GM21528 (cell line): ENCODE measurements at regions not wholly inside any gene's neighbourhood (a gene's known extent, or its start where the extent isn't known, plus 50 kb on each side); places are given as distances from the start of the nearest gene placed in this dataset.

Source experiments
- ATAC-seq: cut with Tn5 transposase; IDR thresholded peaks from one replicate; pipeline ENCODE4 v1.9.1; 2021; ENCODE audit warnings: mild to moderate bottlenecking, moderate library complexity; ENCODE audit not compliant: unreplicated experiment, low FRiP score

DNA sequence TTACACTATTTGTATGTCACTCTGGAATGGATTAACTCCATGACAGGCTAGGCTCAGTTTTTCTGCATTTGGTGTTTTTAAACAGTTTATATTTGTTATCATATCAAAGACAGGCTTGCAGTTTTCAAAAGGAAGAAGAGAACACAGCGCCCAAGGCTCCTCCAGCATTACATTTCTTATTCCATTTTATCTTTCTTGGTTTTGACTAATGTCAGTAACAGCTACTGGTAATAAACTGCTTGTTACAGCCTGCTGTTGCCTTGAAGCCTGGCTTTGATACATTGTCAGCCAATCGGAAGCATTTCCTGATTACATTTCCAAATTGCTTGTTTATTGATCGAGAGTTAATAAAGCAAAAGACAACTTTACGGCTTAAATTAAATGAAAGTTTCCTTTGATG lies 166.0 kb upstream of the MDFIC start:
- ATAC-seq, result no peak

DNA sequence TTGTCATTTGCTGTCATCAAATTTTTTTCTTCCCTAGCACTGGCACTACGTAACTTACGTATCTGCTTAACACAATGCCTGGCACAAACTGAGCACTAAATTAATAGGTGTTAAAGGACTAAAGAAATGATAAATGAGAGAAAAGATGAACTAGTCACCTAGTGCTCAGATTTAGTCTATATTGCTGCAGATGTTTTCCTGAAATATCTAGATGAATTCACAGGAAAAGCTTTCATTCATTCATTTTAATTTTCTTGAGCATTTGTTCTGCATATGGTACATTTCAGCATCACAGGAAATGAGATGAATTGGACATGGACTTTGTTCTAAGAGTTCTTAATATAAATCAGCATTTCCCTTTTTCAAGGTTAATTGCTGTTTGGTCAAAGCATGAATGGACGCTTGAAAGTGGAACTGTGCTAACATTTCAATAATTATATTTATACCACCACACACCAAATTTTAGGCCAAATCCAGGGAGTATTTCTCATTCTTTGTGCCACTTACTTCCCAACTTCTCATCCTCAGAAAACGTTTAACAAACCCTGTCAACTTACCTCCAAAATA lies 163.2 kb upstream of the MDFIC start:
- ATAC-seq, result no peak

DNA sequence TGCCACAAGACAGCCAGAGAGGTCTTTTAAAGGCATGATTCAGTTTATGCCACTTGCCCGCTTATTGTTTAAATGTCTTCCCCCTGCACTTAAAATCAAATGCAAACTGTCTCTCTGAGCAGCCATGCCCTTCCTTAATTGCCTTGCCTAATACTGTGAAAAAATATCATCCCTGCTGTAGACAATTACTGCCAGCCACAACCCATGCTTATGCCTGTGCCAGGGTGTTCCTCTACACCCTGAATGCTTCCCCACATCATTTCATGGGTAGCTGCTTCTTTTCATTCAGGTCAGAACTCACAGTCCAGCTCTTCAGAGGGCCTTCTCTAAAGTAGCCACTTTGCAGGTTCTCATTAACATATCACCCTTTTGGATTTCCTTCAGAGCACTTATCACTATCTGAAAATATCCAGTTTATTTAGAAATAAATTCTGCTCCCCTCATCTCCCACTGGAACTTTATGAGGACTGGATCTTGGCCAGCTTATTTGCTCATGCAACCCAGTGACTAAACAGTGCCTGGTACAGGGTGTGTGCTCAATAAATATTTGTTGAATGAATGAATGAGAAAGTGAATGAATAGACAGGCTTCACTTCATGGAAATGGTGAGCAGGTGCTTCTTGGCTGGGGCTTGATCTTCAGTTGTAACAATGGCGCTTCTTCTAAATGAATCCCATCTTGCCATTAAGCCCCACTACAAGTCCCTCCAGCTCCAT lies 162.4 kb upstream of the MDFIC start:
- ATAC-seq, result no peak

DNA sequence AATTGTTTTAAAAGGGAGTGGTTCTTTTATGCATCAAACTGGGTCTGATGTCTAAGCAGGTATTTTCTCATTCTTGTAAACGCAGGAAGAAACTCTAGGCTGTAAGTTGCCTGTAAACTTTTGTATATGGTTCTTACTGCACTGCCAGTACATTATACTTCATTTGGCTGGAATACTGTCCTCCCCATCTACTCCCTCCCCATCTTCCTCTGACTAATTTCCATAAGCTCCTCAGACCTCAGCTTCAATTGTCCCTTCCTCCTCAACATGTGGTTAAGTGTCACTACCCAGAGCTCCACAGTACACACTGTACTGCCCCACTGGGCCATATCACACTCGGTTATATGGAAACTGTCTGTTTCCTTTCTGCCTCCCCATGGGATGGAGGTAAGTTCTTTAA lies 161.4 kb upstream of the MDFIC start:
- no peak for ATAC-seq

DNA sequence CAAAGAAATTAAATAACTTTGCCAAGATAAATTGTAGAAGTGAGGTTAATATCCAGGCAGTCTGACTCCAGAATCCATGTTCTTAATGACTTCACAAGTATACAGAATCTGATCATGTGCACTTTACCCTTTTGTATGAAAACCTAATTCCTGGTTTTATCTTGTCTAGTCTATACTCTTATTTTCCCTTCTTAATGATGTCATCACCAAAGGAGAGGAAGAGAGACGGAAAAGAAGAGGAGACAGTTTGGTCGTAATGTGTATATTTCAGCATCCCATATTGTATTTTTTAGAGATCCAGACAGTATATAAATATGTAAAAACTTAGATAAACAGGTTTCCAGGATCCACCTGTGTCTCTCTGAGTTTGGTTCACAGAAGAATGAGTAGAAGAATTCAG lies 159.9 kb upstream of the MDFIC start:
- ATAC-seq, result no peak

DNA sequence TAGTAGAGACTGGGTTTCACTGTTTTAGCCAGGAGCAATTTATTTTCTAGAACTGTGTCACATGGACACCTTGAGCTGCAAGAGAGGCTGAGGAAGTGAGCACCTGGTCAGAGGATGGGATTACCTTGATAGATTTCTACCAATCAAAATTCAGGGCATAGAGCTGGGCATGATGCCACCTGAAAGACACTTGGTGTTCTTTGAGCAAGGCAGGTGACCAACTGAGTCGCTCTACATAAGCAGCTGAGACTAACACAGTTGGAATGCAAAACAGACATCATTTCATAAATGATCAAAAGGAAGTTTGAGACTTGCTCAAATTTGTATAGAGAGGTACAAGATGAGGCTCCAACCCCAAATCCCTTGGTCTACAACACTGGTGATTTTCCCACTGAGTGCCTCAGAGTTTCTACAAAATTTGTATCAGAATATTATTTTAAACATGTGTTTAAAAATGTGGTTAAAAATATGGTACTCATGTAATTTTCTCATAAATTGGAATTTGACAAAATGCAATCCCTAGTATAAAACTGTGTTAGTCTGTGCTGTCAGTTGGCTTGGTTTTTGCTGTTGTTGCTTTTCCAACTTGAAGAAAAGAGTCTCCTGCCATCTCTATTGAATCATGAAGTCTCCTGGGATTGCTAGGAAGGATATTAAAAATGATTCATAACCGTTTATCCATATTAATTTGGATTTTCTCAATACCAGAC lies 156.4 kb upstream of the MDFIC start:
- no peak for ATAC-seq

DNA sequence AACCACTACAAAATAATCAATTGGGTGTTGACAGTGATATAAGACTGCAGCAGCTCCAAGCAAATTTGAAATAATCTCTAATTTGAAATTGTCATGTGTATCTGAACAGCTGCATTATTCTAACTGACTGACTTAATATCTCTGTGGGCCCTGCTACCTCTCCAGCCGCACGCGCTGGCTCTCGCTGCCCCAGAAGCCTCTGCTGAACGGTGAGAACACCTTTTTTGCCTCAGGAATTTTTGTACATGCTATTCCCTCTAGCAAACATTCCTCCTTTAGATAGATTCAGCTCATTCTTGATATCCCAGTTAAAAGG lies 155.9 kb upstream of the MDFIC start:
- no peak for ATAC-seq

DNA sequence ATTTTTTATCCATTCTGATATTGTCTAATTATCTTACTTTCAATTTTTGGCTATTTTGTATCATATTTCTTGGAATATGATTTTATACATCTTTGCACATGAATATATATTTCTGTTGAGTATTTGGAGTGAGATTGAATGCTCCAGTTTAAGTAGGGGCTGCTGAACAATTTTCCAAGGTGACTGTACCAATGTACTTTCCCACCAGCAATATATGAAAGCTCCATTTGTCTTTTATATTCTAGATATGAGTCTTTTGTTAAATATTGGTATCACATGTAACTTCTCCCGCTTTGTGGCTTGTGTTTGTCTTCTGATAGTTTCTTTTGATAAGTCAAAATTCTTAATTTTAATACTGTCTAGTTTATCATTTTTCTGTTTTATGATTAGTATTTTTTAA lies 144.6 kb upstream of the MDFIC start:
- ATAC-seq, result no peak

DNA sequence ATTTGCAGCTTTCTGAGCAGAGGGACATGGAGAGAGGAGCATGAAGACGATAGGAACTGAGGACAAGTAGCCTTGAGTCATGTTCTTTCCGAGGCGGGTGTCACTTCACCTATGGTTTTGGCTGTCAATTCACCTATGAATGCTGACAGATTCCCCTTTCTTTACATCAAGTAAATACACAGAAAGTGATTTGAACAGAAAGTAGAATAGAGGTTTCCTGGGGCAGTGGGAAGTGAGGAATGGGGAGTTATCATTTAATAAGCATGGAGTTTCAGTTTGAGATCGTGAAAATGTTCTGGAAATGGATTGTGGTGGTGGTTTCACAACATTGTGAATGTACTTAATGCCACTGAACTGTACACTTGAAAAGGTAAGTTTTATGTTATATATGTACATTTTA lies 138.4 kb upstream of the MDFIC start:
- ATAC-seq, result no peak

DNA sequence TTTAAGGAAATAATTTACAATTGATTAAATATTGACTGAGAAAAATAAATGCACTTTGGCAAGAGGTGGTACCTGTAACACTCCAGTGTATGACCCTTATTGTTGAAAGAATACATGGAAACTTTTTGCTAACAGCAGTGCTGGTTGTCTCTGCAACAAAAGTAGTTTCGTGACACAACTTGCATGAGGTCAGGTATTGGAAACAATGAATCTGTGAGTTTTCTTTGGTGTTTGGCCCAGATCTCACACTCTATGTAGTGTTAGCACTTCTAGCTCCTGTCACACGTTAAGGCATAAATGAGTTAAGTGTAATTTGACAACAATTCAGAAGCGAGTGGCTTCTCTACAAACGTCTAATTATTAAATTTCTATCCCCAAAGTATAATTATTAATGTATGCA lies 137.7 kb upstream of the MDFIC start:
- ATAC-seq, result no peak

DNA sequence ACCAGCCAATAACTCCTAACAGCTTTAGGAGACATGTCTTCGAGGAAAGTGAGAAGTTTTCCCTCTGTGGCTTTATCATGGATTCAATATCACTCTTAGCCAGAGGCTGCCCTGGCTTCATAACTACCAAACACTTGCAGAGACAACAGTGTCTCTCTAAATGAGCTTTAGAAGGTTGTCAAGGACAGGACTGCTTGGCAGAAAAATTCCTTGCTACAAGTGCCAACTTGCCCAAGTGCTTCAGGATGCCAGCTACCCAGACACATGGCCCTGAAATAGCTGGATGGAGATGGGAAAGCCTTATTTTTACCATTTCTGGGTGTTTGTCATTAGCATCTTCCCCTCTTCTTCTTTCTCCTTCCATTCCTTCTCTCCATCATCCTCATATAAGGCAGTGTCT lies 137.1 kb upstream of the MDFIC start:
- ATAC-seq, result no peak

DNA sequence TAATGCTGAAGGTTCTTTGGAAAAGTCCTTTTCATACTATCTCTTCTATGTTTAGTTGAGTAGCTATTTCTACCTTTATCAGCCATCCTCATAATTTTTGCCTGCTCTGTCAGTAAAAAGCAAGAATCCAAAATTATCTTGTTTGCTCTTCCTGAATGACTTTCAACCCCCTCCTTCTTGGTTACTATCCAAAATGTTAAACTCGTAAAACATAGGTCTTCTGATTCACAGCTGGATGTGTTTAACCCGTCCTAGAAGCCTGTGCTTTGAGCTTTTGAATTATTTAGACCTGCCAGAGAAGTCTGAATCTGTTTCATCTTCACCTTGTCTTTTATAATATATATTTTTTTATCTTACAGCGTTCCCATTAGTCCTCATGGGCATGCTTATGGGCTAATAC lies 136.4 kb upstream of the MDFIC start:
- ATAC-seq, result no peak

DNA sequence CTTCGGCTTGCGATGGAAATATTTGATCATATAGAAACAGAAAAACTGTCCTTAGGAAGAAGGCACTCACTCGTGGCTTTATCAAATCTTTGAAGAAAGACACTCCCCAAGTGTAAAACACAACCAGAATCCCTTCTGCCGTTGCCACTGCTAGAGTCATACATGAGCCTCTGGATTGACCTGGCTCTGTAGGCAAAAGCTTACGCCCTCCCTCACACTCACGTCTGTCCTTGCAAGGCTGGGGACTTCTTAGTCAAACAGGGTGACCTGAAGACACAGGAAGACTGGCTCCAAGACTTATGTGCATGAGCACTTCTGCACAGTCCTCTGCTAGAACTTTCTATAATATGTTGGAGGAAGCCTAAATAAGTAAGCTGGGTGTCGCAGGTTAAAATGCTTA lies 135.4 kb upstream of the MDFIC start:
- ATAC-seq, result no peak

DNA sequence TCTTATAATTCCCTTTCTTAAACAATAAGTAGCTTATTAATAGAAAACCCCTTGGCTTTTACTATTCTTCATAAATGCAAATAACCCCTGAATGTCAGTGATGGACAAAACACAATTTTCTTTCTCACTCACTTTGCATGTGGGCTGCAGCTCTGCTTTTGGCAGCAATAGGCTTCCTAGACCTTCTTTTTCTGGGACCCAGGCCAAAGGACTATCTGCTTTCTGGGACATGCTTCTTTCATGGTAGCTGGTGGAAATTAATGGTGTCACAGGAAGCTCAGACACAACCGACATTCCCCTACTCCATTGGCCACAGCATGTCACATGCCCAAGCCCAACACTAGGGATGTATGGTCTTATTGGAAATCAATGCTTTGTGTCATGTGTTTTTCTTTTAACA lies 134.3 kb upstream of the MDFIC start:
- no peak for ATAC-seq

DNA sequence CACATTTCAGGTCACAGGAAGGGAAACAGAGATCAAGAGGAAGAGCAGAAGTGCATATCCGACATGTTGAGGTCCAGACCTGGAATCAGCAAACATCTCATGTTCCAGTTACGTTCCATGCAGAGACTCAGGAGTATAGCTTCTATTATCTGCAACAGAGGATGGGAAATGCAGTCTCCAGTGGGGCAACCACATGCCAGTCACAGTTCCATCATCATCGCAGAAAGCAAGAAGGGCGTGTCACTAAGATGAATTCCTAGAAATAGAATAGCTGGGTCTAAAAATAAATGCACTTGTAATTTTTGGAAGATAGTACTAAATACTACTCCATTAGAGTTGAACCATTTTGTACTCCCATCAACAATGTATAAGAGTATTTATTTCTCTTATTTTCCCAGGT lies 133.2 kb upstream of the MDFIC start:
- no peak for ATAC-seq

DNA sequence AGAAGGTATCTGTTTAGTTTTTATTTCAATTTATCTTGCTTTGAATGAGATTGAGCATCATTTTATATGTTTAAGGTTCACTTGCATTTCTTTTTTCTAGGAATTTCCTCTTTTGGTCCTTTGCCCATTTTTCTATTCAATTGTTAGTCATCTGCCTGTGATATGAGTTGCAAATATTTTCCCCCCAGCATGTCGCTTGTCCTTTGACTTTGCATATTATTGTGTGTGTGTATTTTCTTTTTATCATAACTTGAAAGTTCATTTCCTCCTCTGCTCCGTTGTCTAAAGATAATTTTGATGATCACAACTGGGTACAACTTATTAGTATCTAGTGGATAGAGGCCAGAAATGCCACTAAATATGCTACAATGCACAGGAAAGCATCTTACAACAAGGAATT lies 132.7 kb upstream of the MDFIC start:
- no peak for ATAC-seq

DNA sequence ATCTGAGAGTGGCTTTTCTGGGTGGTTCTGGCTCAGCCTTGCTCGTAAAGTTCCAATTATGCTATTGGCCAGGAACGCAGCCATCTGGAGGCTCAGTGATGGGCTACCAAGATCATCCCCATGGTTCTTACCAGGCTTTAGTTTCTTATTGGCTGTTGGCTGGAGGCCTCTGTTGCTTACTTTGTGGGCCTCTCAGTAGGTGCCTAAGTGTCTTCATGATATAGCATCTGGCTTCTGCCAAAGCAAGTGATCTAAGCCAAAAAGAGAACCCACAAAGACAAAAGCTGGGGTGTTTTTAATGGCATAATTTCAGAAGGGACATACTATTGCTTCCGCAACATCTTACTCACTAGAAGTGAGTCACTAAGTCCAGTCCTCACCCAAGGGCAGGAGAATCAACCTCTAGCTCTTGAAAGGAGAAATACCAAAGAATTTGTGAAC lies 132.0 kb upstream of the MDFIC start:
- ATAC-seq, result no peak

DNA sequence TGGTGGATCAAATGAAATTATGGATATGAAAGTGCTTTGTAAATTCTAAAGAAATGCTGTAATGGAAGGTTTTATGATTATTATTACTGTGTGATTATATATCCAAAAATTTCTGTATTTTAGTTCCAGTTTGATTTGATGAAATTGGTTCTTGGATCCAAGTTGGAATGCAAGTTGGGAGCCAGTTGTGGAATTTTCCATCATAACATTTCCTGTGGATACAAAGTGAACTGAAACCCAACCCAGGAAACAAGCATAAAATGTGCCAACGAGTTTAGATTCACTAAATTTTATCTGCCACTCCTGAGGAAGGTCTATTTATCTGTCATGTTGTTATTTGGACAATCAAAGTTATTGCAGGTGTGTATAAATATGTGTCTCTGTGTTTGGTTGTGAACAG lies 131.4 kb upstream of the MDFIC start:
- no peak for ATAC-seq

DNA sequence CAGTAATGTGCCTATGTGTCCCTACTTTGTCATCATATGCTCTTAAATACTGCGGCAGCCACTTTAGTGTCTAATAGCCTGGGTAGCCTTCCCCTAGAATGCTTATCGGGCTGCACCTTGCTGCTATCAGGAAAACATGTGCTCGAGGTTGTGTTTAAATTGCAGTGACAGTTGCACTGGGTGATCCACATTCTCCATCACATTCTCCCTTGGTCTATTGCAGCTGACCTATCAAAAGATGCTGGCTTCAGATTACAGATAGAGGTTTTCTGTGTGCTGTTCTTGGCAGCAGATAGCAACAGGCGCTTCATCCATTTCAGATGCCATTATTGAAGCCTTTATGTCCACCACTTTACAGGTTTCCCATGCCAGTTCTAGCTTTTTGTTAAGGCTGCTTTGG lies 130.1 kb upstream of the MDFIC start:
- no peak for ATAC-seq

DNA sequence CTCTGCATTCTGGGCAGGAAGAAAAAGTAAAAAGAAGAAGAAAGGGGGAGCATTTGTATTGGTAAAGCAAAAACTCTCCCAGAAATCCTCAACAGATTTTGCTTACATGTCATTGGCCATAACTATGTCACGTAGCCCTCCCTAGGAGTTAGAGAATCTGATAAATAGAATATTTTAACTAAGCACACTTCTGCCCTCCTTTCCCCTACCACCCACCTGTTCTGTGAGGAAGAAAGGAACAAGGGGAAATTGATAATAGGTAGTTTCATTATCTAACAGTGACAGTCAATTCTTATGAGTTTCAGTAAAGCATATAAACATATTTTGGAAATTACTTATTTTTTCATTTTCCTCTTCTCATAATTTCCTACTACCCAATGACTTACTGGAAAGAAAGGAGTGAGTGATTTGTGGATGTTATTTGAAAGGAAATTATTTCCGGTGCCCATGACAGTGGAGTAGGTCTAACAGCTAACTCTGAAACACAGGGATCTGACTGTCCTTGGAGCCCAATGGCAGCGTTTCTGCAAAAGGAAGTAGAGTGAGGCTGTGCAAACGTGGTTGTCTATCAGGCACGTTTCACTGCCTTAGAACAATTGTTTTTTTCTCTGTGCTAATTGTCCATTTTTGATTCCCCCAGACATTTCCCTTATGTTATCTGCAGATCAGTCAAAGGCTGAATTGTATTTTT lies 128.6 kb upstream of the MDFIC start:
- ATAC-seq, result no peak

DNA sequence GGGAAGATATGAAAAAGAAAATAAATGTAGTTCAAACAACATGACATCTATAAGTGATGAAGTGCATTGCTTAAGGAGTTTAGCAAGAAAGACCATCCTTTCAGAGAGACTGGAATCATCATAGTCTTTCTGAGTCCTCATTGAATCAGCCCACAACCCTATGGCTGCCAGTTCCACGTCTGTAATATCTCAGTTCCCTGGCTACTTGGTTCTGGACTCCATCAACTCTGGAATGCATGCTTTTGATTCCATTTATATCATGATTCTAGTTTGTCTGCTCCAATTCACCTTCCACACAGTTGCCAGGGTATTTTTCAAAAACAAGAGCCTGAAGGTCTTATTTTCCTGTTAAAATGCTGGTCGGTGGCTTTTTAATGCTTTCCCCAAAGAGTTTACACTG lies 126.4 kb upstream of the MDFIC start:
- no peak for ATAC-seq

DNA sequence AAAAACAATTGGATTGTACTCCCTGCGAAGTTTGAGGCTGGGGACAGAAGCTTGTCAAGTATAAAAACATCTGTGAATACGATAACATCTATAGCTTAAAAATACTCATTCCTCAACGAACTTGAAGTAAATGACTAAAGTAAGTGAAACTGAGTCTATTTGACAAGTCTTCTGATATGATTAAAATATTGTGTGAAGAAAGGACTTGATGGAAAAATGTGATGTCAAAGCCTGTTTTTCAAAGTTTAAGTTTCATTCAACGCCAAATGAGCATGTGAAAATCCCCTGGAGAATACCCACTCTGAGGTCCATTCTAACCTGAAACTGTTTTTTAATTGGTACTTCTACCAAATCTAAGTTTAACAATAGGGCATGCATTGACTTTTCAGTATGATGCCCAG lies 122.3 kb upstream of the MDFIC start:
- no peak for ATAC-seq
